ENCODE measurements at regions not wholly inside any gene's neighbourhood (a gene's known extent, or its start where the extent isn't known, plus 50 kb on each side); places are given as distances from the start of the nearest gene placed in this dataset.
"Not testable (repeated sequence)": the region's sequence is repeated elsewhere in the genome, so short reads cannot be mapped to it uniquely, and the experiment has no call there.

GRCh38 chr6:120272038-120272437 is 922.5 kb upstream of the MAN1A1 start:
- no peak for DNase-seq (ENCODE audit: insufficient read length)
- TF ChIP-seq POLR2A (IDR thresholded peaks at IDR 0.05; ENCODE audit: low read depth, low read length) = no peak
- TF ChIP-seq POLR2AphosphoS5 (IDR thresholded peaks at IDR 0.05; ENCODE audit: low read depth, low read length) = no peak
- FAIRE-seq = no peak

- FAIRE-seq = not testable (repeated sequence)
Observed at GRCh38 chr6:120268256-120268655, 918.7 kb upstream of the MAN1A1 start.

DNA sequence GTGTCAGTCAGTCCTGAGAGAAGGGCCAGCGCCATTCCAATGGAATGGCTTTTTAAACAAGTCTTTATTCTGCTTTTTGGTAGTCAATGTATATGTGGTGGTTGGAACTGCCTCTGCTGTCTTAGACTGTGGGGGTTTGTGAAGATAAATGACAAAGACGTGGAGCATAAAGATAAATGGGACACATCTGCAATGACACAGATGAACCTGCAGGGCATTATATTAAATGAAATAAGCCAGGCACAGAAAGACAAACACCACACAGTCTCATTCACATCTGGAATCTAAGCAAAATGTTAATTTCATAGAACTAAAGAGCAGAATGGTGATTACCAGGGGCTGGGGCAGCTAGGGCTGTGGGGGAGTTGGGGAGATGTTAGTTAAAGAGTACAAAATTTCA is 912.8 kb upstream of the MAN1A1 start:
- DNase-seq (ENCODE audit: insufficient read length) = no peak
- no peak for TF ChIP-seq POLR2AphosphoS5 (IDR thresholded peaks at IDR 0.05; ENCODE audit: low read depth, low read length)
- TF ChIP-seq TAF1 (IDR thresholded peaks at IDR 0.05; ENCODE audit: borderline replicate concordance, low read depth, low read length) = no peak
- no peak for TF ChIP-seq POLR2A (IDR thresholded peaks at IDR 0.05; ENCODE audit: low read depth, low read length)
- no peak for FAIRE-seq

More at GRCh38 chr6:120268256-120268655, 918.7 kb upstream of the MAN1A1 start:
- DNase-seq (ENCODE audit: insufficient read length) = not testable (repeated sequence)

DNA sequence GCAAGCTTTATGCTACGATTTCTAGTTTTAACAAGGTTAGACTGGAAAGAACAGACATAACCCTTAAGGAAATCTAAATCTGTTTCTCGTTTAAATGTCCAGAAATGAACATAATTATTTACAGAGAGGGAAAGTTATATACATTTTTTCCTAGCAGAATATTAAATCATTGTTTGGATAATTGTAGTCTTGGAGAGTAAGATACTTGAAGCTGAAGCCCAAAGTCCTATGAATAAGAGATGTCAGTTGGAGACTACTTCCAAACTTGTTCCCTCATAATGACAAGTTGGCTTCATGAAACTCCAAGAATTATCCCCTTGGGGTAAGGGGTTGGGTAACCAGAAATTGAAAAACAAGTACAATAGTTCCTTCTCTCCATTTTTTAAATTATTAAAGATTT is 911.1 kb upstream of the MAN1A1 start:
- no peak for FAIRE-seq

DNA sequence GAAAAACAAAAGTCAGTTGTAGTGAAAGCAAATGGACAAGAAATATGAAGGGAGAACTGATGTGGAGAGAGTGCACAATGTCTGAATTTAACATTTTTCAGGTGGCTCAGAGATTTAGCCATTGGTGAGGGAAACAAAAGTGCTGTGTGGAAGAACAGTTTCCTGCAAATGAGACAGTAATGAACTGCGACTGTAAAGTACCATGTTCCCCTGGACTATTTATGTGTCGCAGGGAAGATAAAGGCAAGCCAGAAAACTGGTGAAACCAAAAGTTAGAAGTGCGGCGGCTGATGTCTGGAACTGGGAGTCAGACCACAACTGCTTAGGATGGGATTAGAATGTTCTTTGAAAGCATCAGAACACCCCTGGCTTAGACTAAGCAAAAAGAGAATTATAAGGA is 905.1 kb upstream of the MAN1A1 start:
- FAIRE-seq (no peak), DNase-seq (ENCODE audit: insufficient read length) (no peak)

More for the DNA sequence above, 911.1 kb upstream of the MAN1A1 start:
- TF ChIP-seq POLR2AphosphoS5 (IDR thresholded peaks at IDR 0.05; ENCODE audit: low read depth, low read length) (no peak), TAF1 (IDR thresholded peaks at IDR 0.05; ENCODE audit: borderline replicate concordance, low read depth, low read length) (no peak), POLR2A (IDR thresholded peaks at IDR 0.05; ENCODE audit: low read depth, low read length) (no peak)
- DNase-seq (ENCODE audit: insufficient read length) = no peak

GRCh38 chr6:120248451-120248850 is 898.9 kb upstream of the MAN1A1 start:
- no peak for FAIRE-seq
- no peak for DNase-seq (ENCODE audit: insufficient read length)
- TF ChIP-seq TAF1 (IDR thresholded peaks at IDR 0.05; ENCODE audit: borderline replicate concordance, low read depth, low read length) (no peak), POLR2A (IDR thresholded peaks at IDR 0.05; ENCODE audit: low read depth, low read length) (no peak), POLR2AphosphoS5 (IDR thresholded peaks at IDR 0.05; ENCODE audit: low read depth, low read length) (no peak)

More for the DNA sequence above, 905.1 kb upstream of the MAN1A1 start:
- TF ChIP-seq TAF1 (IDR thresholded peaks at IDR 0.05; ENCODE audit: borderline replicate concordance, low read depth, low read length) = no peak
- TF ChIP-seq POLR2AphosphoS5 (IDR thresholded peaks at IDR 0.05; ENCODE audit: low read depth, low read length) = no peak
- TF ChIP-seq POLR2A (IDR thresholded peaks at IDR 0.05; ENCODE audit: low read depth, low read length) = no peak

DNA sequence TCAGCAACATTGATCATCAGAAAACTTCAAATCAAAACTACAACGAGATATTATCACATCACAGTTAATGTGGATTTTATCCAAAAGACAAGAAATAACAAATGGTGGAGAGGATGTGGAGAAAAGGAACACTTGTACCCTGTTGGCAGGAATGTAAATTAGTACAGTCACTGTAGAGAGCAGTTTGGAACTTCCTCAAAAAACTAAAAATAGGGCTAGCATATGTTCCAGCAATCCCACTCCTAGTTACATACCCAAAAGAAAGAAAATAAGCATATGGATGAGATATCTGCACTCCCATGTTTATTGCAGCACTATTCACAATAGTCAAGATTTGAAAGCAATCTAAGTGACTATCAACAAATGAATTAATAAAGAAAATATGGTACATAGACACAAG is 887.7 kb upstream of the MAN1A1 start:
- TF ChIP-seq POLR2AphosphoS5 (IDR thresholded peaks at IDR 0.05; ENCODE audit: low read depth, low read length) (no peak), TAF1 (IDR thresholded peaks at IDR 0.05; ENCODE audit: borderline replicate concordance, low read depth, low read length) (no peak), POLR2A (IDR thresholded peaks at IDR 0.05; ENCODE audit: low read depth, low read length) (no peak)
- DNase-seq (ENCODE audit: insufficient read length) = no peak
- no peak for FAIRE-seq

DNA sequence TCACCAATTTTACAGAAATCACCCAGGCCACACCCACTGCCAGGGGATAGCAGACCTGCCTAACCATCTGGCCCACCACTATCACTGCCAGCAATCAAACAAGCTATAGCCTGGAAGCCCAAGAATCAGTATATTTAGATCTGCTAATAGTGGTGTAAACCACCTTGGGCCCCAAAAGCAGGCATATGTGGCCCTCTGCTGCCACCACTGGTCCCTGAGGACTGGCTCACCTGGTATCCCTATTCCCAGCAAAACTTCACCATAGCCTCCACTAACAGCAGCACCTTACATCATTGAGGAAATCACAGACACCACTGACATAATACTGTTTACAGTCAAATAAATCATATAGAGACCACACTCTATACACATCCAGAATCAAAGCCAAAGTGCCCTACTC is 880.4 kb upstream of the MAN1A1 start:
- DNase-seq (ENCODE audit: insufficient read length) = no peak
- TF ChIP-seq TAF1 (IDR thresholded peaks at IDR 0.05; ENCODE audit: borderline replicate concordance, low read depth, low read length) (no peak), POLR2AphosphoS5 (IDR thresholded peaks at IDR 0.05; ENCODE audit: low read depth, low read length) (no peak), POLR2A (IDR thresholded peaks at IDR 0.05; ENCODE audit: low read depth, low read length) (no peak)
- FAIRE-seq = no peak

GRCh38 chr6:120228297-120228696 is 878.7 kb upstream of the MAN1A1 start:
- FAIRE-seq (no peak), DNase-seq (ENCODE audit: insufficient read length) (no peak)
- TF ChIP-seq TAF1 (IDR thresholded peaks at IDR 0.05; ENCODE audit: borderline replicate concordance, low read depth, low read length) (no peak), POLR2AphosphoS5 (IDR thresholded peaks at IDR 0.05; ENCODE audit: low read depth, low read length) (no peak), POLR2A (IDR thresholded peaks at IDR 0.05; ENCODE audit: low read depth, low read length) (no peak)

DNA sequence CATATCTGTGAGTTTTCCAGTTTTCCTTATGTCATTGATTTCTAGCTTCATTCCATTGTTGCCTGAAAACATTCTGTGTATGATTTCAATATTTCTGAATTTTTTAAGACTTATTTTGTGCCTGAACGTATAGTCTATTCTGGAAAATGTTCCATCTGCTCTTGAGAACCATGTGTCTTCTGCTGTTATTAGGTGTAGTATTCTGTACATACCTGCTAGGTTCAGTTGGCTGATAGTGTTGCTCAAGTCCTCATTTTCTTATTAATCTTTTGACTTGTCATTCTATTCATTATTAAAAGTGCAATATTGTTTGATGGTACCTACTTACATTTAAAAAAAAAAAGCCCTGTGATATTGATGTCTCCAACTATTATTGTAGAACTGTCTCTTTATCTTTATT is 869.8 kb upstream of the MAN1A1 start:
- FAIRE-seq (no peak), DNase-seq (ENCODE audit: insufficient read length) (no peak)
- no peak for TF ChIP-seq TAF1 (IDR thresholded peaks at IDR 0.05; ENCODE audit: borderline replicate concordance, low read depth, low read length)
- TF ChIP-seq POLR2AphosphoS5 (IDR thresholded peaks at IDR 0.05; ENCODE audit: low read depth, low read length) = no peak
- TF ChIP-seq POLR2A (IDR thresholded peaks at IDR 0.05; ENCODE audit: low read depth, low read length) = no peak

DNA sequence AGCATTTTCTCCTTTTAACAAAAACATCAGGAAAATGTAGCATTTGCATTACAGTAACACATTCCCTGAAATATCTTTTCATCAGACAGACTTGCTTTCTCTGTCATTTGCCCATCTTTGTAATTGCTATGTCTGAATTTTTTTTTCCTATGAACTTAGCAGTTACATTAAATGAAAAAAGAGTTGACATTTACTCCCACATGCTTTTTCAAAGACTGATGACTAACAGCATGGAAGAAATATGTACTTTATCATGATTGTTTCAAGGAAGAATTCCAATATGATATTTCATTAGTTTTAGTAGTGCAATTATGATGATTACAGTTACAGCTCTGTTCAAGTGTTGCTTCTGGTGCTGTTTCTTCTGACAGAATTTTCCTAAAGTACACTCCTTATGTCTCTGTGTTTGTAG is 864.5 kb upstream of the MAN1A1 start:
- no peak for FAIRE-seq
- TF ChIP-seq POLR2A (IDR thresholded peaks at IDR 0.05; ENCODE audit: low read depth, low read length) = no peak
- TF ChIP-seq TAF1 (IDR thresholded peaks at IDR 0.05; ENCODE audit: borderline replicate concordance, low read depth, low read length) = no peak
- no peak for TF ChIP-seq POLR2AphosphoS5 (IDR thresholded peaks at IDR 0.05; ENCODE audit: low read depth, low read length)
- no peak for DNase-seq (ENCODE audit: insufficient read length)

DNA sequence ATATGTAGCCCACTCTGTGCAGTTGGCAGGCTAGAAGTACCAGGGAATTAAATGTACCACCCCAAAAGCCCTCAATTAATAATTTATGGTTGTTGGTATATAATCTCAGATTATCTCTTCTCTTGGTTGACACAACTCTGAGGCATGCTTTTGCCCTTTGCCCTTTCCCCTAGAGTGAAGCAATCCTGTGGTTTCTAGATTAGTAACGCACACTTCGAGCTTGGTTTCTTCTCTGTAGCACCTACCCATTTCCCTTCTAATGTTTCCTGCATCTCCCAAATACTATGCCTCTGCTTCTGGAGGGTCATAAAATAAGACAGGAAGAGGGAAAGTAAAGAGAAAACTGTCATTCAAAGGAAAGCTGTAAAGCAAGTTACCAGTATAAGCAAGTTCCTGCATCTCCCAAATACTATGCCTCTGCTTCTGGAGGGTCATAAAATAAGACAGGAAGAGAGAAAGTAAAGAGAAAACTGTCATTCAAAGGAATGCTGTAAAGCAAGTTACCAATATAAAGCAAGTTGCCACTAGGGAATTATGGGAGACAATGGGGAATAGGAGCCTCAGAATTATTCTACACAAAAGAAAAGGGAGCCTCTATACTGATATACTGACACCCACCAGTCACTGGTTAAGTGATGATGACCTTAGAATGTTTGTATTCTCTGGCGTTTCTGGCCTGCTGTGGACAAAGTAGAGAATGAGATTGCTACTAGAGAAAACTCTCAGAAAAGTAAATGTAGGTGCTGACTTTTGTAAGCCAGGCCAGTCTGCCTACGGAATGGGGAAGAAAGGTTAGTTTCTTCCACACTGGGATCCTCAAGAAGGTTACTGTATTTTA is 862.6 kb upstream of the MAN1A1 start:
- DNase-seq (ENCODE audit: insufficient read length) (no peak), FAIRE-seq (no peak)
- TF ChIP-seq POLR2AphosphoS5 (IDR thresholded peaks at IDR 0.05; ENCODE audit: low read depth, low read length) = no peak
- TF ChIP-seq TAF1 (IDR thresholded peaks at IDR 0.05; ENCODE audit: borderline replicate concordance, low read depth, low read length) = no peak
- TF ChIP-seq POLR2A (IDR thresholded peaks at IDR 0.05; ENCODE audit: low read depth, low read length) = no peak
